BJ (cell line): ENCODE measurements at regions not wholly inside any gene's neighbourhood (a gene's known extent, or its start where the extent isn't known, plus 50 kb on each side); places are given as distances from the start of the nearest gene placed in this dataset.

Experiments
- CTCF ChIA-PET: fragments of 350-600 bp; formaldehyde crosslinking; extraction: SDS; loops from one replicate; lab custom pipeline; 2021; ENCODE audit warnings: antibody characterized with exemption, inconsistent platforms; lab: Yijun Ruan, JAX
- POLR2A ChIA-PET: fragments of 300-600 bp; sonication (Branson Sonifier 250); formaldehyde crosslinking; extraction: SDS; loops from one replicate; lab custom pipeline; 2021; ENCODE audit warnings: antibody characterized with exemption; lab: Charles Lee
- DNase-seq: peaks from one replicate; pipeline ENCODE4 v3.0.0-alpha.2; 2011; ENCODE audit warnings: low read depth
- H3K27me3 ChIP-seq: 2 replicates; pipeline ENCODE4 v1.6.0; 2011; ENCODE audit warnings: low read length; ENCODE audit not compliant: control insufficient read depth, insufficient read depth
- H3K36me3 ChIP-seq: 2 replicates; pipeline ENCODE4 v1.5.1; 2011; ENCODE audit warnings: low read length; ENCODE audit not compliant: control insufficient read depth, insufficient read depth
- H3K4me3 ChIP-seq: 2 replicates; pipeline ENCODE4 v1.5.1; 2011; ENCODE audit warnings: low read depth, mild to moderate bottlenecking, control low read depth, low read length
- CTCF ChIP-seq: IDR thresholded peaks from 2 replicates; pipeline ENCODE4 v1.5.1; 2011; ENCODE audit warnings: low read depth, mild to moderate bottlenecking, control low read depth, inconsistent platforms, low read length, moderate library complexity; ENCODE audit not compliant: insufficient read depth

- POLR2A ChIA-PET, result no interaction called here
- DNase-seq, result no peak
- no peak for TF ChIP-seq CTCF
- Histone ChIP-seq H3K36me3 (no peaks in the 10 kb centered on the region), H3K4me3 (no peak overlapping the region), H3K27me3 (no peaks in the 10 kb centered on the region)
- CTCF ChIA-PET, result interaction anchor here (0.6 kb wide), 1 partner anchor 143 kb away, joined by 3 read pairs; no protein-coding TSS in a partner anchor
Observed at GRCh38 chr5:25119650-25120049, 474.9 kb upstream of the CDH10 start.

DNA sequence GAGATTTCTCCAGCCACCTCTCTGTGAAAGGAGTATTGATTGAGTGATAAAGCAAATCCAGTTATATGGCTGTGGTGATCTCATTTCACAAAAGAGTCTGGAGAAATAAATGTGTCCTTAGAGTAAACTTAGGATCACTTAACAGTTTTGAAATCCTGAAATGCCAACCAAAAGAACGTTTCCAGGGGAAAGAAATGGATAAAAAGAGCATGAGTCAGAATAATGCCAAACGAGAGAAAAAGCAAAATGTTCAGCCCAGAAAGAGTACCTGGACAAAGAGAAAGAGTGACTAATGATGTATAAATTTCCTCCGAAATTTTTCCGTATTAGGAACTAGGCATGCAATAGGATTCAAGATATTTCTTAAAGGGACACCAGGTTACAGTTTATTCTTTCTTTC lies 463.1 kb upstream of the CDH10 start:
- ChIA-PET POLR2A (no interaction called here), CTCF (no interaction called here)
- no peak for DNase-seq
- Histone ChIP-seq H3K36me3 (no peaks in the 10 kb centered on the region), H3K27me3 (no peaks in the 10 kb centered on the region), H3K4me3 (no peak overlapping the region)
- no peak for TF ChIP-seq CTCF

GRCh38 chr5:25099538-25099937 lies 454.8 kb upstream of the CDH10 start:
- Histone ChIP-seq H3K36me3 (no peaks in the 10 kb centered on the region), H3K4me3 (no peak overlapping the region), H3K27me3 (no peaks in the 10 kb centered on the region)
- ChIA-PET CTCF (no interaction called here), POLR2A (no interaction called here)
- DNase-seq, result no peak
- no peak for TF ChIP-seq CTCF

GRCh38 chr5:25095261-25095660 lies 450.5 kb upstream of the CDH10 start:
- H3K27me3 ChIP-seq, result no peaks in the 10 kb centered on the region
- DNase-seq, result no peak
- ChIA-PET POLR2A (no interaction called here), CTCF (no interaction called here)
- no peak overlapping the region for H3K4me3 ChIP-seq
- no peak for TF ChIP-seq CTCF
- H3K36me3 ChIP-seq, result no peaks in the 10 kb centered on the region

DNA sequence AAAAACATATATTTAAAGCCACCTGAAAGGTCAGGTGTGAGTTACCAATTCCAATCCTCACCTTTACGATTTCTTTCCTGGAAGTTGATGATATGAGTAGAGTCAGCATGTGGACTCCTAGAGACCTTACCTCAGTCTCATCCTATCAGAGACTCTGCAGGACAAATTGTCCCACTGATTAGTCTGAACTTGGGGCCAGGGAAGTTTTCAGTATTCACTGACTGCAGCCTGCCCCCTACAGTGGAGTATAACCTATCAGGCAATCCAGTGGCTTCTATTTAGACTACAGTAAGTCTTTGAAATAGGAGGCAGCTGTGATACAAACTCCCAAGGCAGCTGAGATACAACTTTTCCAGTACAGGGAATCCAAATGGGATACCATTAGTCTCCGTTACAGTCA lies 449.4 kb upstream of the CDH10 start:
- CTCF ChIA-PET, result no interaction called here
- no peak for TF ChIP-seq CTCF
- no peak for DNase-seq

More for the DNA sequence above, 449.4 kb upstream of the CDH10 start:
- Histone ChIP-seq H3K27me3 (no peaks in the 10 kb centered on the region), H3K4me3 (no peak overlapping the region), H3K36me3 (no peaks in the 10 kb centered on the region)
- POLR2A ChIA-PET, result no interaction called here
